BLaER1 (cell line): ENCODE measurements at regions not wholly inside any gene's neighbourhood (a gene's known extent, or its start where the extent isn't known, plus 50 kb on each side); places are given as distances from the start of the nearest gene placed in this dataset.

Source experiments
- H3K27ac ChIP-seq: shearing (Covaris generic); formaldehyde crosslinking; 2 replicates; pipeline ENCODE4 v1.8.1; 2022
- H3K27me3 ChIP-seq: shearing (Covaris generic); formaldehyde crosslinking; 2 replicates; pipeline ENCODE4 v1.8.1; 2022
- H3K36me3 ChIP-seq: shearing (Covaris generic); formaldehyde crosslinking; 2 replicates; pipeline ENCODE4 v1.8.1; 2022
- H3K4me1 ChIP-seq: shearing (Covaris generic); formaldehyde crosslinking; 2 replicates; pipeline ENCODE4 v1.8.1; 2022
- H3K4me2 ChIP-seq: shearing (Covaris generic); formaldehyde crosslinking; 2 replicates; pipeline ENCODE4 v1.8.1; 2022
- H3K4me3 ChIP-seq: shearing (Covaris generic); formaldehyde crosslinking; 2 replicates; pipeline ENCODE4 v1.8.1; 2022
- H3K9ac ChIP-seq: shearing (Covaris generic); formaldehyde crosslinking; 2 replicates; pipeline ENCODE4 v1.8.1; 2022
- H3K9me3 ChIP-seq: shearing (Covaris generic); formaldehyde crosslinking; 2 replicates; pipeline ENCODE4 v1.8.1; 2022
- H4K20me1 ChIP-seq: shearing (Covaris generic); formaldehyde crosslinking; 2 replicates; pipeline ENCODE4 v1.8.1; 2022
- Cebpa-rat ChIP-seq: shearing (Covaris generic); IDR thresholded peaks from 2 replicates; pipeline ENCODE4 v1.8.1; 2022

DNA sequence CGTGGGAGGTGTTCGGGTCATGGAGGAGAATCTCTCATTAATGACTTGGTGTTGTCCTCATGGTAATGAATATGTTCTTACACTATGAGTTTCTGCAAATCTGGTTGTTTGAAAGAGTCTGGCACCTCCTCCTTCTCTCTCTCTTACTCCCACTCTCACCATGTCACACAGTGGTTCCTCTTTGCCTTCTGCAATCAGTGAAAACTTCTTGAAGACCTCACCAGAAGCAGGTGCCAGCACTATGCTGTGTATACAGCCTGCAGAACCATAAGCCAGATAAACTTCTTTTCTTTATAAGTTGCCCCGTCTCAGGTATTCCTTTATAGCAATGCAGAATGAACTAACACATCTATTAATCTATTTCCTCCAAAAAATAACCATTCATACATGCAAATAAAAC, 275.0 kb downstream of the ANTXR2 start:
- Histone ChIP-seq H3K27ac (no peak overlapping the region), H3K4me2 (no peak overlapping the region), H3K36me3 (no peaks in the 10 kb centered on the region)

DNA sequence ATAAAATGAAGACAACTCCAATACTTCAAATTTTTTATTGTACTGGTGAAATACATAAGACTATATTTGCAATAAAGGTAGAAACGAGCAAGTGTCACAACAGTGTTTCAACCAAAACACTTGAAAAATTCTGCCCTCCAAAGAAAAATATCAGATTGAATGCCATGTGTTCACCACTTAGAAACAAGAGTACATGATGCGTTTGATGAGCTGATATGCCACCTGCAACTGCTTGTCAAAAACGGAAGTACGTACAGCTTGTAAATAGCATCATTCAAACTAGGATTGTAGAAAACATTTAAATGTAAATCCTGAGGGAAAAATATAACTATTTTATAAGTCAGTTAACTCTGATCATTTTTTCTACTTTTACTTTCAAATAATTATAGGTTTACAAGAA, 276.1 kb downstream of the ANTXR2 start:
- Histone ChIP-seq H3K9me3 (peaks cover 9% of the 10 kb centered on the region), H3K9ac (no peak overlapping the region), H3K4me1 (no peaks in the 10 kb centered on the region), H4K20me1 (no peaks in the 10 kb centered on the region), H3K27me3 (no peaks in the 10 kb centered on the region), H3K4me3 (no peak overlapping the region), H3K36me3 (no peaks in the 10 kb centered on the region), H3K27ac (no peak overlapping the region), H3K4me2 (no peak overlapping the region)
- TF ChIP-seq Cebpa-rat, result no peak

More for the DNA sequence above, 275.0 kb downstream of the ANTXR2 start:
- H3K4me1 ChIP-seq, result no peaks in the 10 kb centered on the region
- H3K4me3 ChIP-seq, result no peak overlapping the region
- H3K27me3 ChIP-seq, result no peaks in the 10 kb centered on the region
- no peak overlapping the region for H3K9ac ChIP-seq
- no peak for TF ChIP-seq Cebpa-rat
- peaks cover 9% of the 10 kb centered on the region; the same call in 1 of the 2 replicates for H3K9me3 ChIP-seq
- no peaks in the 10 kb centered on the region for H4K20me1 ChIP-seq

DNA sequence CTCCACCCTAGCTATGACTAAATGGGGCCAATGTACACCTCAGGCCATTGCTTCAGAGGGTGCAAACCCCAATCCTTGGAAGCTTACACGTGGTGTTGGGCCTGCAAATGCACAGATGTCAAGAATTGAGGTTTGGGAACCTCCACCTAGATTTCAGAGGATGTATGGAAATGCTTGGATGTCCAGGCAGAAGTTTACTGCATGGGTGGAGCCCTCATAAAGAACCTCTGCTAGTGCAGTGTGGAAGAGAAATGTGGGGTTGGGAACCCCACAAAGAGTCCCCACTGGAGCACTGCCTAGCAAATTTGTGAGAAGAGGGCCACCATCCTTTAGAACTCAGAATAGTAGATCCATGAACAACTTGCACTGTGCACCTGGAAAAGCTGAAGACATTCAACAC, 284.1 kb downstream of the ANTXR2 start:
- Histone ChIP-seq H3K4me1 (no peaks in the 10 kb centered on the region), H3K9ac (no peak overlapping the region), H3K36me3 (no peaks in the 10 kb centered on the region), H3K9me3 (peaks cover 32% of the 10 kb centered on the region), H3K4me3 (no peak overlapping the region), H4K20me1 (no peaks in the 10 kb centered on the region), H3K4me2 (no peak overlapping the region), H3K27me3 (no peaks in the 10 kb centered on the region), H3K27ac (no peak overlapping the region)
- TF ChIP-seq Cebpa-rat, result no peak

DNA sequence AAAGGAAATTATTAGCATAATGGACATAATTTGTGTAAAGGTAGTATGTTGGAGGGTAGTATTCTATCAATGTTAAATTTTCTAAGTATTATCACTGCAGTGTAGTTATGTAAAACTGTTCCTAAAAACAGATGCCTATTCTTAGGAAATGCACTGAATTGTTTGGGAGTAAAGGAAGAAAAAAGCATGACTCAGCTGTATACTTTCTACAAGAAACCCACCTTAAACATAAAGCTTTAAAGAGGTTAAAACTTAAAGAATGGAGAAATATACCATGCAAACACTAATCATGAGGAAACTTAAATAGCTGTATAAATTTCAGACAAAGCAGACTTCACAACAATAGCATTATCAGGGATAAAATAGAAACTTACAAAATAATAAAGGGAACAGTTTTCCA, 292.9 kb downstream of the ANTXR2 start:
- no peak overlapping the region for H3K4me2 ChIP-seq
- no peaks in the 10 kb centered on the region for H3K4me1 ChIP-seq
- no peaks in the 10 kb centered on the region for H4K20me1 ChIP-seq
- H3K36me3 ChIP-seq, result no peaks in the 10 kb centered on the region
- no peaks in the 10 kb centered on the region for H3K27me3 ChIP-seq
- no peak overlapping the region for H3K4me3 ChIP-seq
- no peak overlapping the region for H3K27ac ChIP-seq
- 0 out of 2 replicates have a peak, but pooled peaks cover 6% of the 10 kb centered on the region for H3K9me3 ChIP-seq
- no peak overlapping the region for H3K9ac ChIP-seq
- TF ChIP-seq Cebpa-rat, result no peak

DNA sequence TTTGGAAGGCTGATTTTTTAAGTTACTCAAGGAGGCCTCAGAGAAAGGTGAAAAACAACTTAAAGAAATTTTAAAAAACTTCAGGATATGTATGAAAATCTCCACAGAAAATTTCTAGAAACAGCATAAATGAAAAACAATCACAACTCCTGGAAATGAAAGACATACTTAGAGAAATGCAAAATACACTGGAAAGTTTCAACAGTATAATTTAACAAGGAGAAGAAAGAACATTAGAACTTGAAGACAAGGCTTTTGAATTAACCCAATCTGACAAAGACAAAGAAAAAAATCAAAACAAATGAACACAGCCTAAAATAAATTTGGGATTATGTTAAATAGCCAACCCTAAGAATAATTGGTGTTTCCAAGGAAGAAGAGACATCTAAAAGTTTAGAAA, 300.5 kb downstream of the ANTXR2 start:
- no peak overlapping the region for H3K27ac ChIP-seq

DNA sequence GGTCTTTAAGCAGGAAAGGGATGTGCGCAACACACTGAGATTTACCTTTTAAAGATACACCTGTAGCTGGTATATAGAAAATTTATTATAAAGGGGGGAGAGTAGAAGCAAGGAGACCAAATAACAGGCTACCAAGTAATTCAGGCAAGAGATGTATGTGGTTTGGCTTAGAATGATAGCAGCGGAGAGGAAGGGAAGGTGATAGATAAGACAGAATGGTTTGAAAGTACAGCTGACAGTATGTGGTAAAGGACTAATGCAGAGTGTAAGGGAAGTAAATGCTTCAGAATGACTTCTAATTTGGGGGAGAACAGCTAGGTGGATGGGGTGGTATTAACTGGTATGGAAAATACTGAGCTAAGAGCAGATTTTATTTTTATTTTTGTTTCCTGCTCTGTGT, 308.9 kb downstream of the ANTXR2 start:
- TF ChIP-seq Cebpa-rat, result no peak
- Histone ChIP-seq H3K4me3 (no peak overlapping the region), H3K36me3 (no peaks in the 10 kb centered on the region), H3K9me3 (no peaks in the 10 kb centered on the region), H3K27ac (no peak overlapping the region), H3K4me2 (no peak overlapping the region), H3K9ac (no peak overlapping the region), H3K27me3 (no peaks in the 10 kb centered on the region), H4K20me1 (no peaks in the 10 kb centered on the region), H3K4me1 (no peaks in the 10 kb centered on the region)

More for the DNA sequence above, 300.5 kb downstream of the ANTXR2 start:
- Histone ChIP-seq H3K4me1 (no peaks in the 10 kb centered on the region), H4K20me1 (no peaks in the 10 kb centered on the region), H3K4me2 (no peak overlapping the region), H3K36me3 (no peaks in the 10 kb centered on the region), H3K4me3 (no peak overlapping the region), H3K9ac (no peak overlapping the region), H3K9me3 (0 out of 2 replicates have a peak, but pooled peaks cover 6% of the 10 kb centered on the region), H3K27me3 (no peaks in the 10 kb centered on the region)
- no peak for TF ChIP-seq Cebpa-rat

DNA sequence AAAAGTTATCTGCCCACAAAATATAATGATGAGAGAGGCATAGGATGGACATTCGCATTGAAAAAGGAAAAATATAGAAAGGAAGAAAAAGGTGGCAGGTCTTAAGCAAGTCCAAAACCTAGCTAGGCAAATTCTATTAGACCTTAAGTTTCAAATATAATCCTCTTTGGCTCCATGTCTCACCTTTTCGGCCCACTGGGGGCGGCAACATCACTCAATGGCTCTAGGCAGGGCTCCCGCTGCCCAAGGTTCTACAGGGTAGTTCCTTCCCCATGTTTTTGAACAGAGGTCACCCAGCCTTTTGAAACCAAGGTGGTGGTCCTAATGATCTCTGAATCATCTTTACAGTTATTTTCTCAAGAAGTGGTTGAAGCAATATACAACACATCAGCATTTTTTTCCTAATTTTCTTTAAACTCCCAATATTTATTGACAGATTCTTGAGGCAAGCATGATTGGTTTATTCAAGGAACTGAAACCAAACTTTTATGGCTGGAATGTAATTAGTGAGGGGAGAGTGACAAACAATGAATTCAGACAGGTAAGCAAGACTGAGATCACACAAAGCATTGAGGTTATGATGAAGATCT, 309.4 kb downstream of the ANTXR2 start:
- H4K20me1 ChIP-seq, result no peaks in the 10 kb centered on the region
- H3K27ac ChIP-seq, result no peak overlapping the region
- H3K36me3 ChIP-seq, result no peaks in the 10 kb centered on the region
- H3K4me3 ChIP-seq, result no peak overlapping the region
- no peak for TF ChIP-seq Cebpa-rat
- H3K4me2 ChIP-seq, result no peak overlapping the region
- no peaks in the 10 kb centered on the region for H3K4me1 ChIP-seq
- H3K27me3 ChIP-seq, result no peaks in the 10 kb centered on the region
- no peaks in the 10 kb centered on the region for H3K9me3 ChIP-seq
- H3K9ac ChIP-seq, result no peak overlapping the region

DNA sequence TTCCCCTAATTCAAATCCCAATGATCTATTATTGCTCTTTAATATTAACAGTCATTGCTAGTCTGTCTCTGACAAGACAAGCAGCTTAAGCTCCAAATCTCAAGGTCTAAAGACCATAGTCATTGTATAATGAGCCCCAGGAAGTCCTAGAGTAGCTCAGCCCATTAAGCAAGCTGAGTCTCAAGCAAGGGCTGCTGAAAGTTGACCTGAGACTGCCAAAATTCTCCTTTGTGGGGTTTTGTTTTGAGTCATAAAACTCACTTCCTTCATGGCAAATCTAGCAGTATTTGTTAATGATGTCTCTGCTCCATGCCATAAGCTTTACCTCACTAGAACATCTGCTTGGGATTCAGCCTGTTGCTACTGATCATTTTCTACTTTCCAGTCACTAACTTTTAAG, 313.2 kb downstream of the ANTXR2 start:
- TF ChIP-seq Cebpa-rat, result no peak
- Histone ChIP-seq H3K27me3 (no peaks in the 10 kb centered on the region), H3K36me3 (no peaks in the 10 kb centered on the region), H3K27ac (no peak overlapping the region), H3K4me2 (no peak overlapping the region), H3K4me3 (no peak overlapping the region), H3K9ac (no peak overlapping the region), H3K9me3 (no peaks in the 10 kb centered on the region), H4K20me1 (no peaks in the 10 kb centered on the region), H3K4me1 (no peaks in the 10 kb centered on the region)

DNA sequence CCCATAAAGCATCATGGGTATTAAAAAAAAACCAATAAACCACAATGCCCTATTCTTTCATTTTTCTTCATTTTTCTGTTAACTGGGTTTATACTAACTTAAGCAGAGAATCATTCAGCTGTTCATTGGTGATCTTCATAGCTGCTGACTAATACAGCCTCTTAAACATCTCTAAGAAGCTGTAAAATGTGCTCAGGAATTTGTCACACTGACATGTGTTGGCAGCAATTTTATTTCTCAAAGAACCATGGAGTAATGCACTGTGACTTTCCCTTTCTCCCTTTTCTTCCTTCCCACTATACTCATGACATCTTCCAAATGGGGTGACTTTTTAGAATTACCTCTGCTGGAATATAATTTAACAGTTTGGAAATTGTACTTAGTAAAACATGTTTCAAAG, 315.4 kb downstream of the ANTXR2 start:
- H3K4me2 ChIP-seq, result no peak overlapping the region
- no peaks in the 10 kb centered on the region for H3K9me3 ChIP-seq
- H3K27me3 ChIP-seq, result no peaks in the 10 kb centered on the region
- no peaks in the 10 kb centered on the region for H4K20me1 ChIP-seq
- no peaks in the 10 kb centered on the region for H3K4me1 ChIP-seq
- H3K36me3 ChIP-seq, result no peaks in the 10 kb centered on the region
- no peak for TF ChIP-seq Cebpa-rat
- no peak overlapping the region for H3K27ac ChIP-seq
- no peak overlapping the region for H3K4me3 ChIP-seq
- no peak overlapping the region for H3K9ac ChIP-seq

DNA sequence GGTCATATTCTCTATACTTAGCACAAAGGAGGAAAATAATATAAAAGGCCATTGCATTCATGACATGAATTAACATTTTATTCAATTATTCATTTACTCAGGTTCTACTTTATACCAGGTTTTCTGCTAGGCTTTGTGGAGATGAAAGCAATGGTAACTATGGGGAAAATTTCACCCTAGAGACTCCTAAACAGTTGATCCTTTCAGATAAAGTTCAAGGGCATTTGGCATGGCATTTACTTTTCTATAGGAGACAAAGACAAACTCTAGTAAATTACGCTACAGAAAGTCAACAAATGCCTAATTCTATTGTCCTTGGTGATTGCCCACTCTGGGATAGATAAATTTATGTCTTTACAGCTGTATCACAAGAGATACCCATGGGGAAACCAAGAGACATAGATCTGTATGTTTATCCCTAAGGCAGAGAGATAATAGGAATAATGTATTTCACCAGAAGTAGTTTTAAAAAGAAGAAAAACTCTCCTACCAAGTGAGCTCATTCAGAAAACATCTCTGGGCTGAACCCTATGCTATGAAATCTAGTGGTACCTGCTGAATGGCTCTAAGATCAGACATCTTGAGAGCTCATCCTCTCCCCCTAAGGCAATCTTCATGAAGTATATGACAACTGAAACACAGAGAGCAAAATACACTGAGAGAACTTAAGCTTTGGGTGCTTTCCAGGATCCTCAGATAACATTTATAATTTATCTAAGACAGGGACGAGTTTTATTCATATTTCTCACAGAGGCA, 316.7 kb downstream of the ANTXR2 start:
- H3K4me1 ChIP-seq, result no peaks in the 10 kb centered on the region
- H4K20me1 ChIP-seq, result no peaks in the 10 kb centered on the region
- H3K4me2 ChIP-seq, result no peak overlapping the region
- no peaks in the 10 kb centered on the region for H3K27me3 ChIP-seq
- no peak for TF ChIP-seq Cebpa-rat
- H3K36me3 ChIP-seq, result no peaks in the 10 kb centered on the region
- no peak overlapping the region for H3K27ac ChIP-seq
- H3K9me3 ChIP-seq, result no peaks in the 10 kb centered on the region
- no peak overlapping the region for H3K9ac ChIP-seq
- no peak overlapping the region for H3K4me3 ChIP-seq
